D721Med (cell line): ENCODE measurements at regions not wholly inside any gene's neighbourhood (a gene's known extent, or its start where the extent isn't known, plus 50 kb on each side); places are given as distances from the start of the nearest gene placed in this dataset.

Experiments
- DNase-seq: peaks from one replicate; pipeline ENCODE4 v3.0.0; 2011; ENCODE audit warnings: low spot score; ENCODE audit not compliant: insufficient read length
- FAIRE-seq: peaks from 2 replicates; lab custom pipeline; 2011; peaks lifted over from hg19 to GRCh38; lab: Jason Lieb, UNC
- CTCF ChIP-seq: IDR thresholded peaks from 2 replicates; pipeline ENCODE4 v1.5.1; 2012; ENCODE audit warnings: mild to moderate bottlenecking, control low read depth; ENCODE audit not compliant: insufficient read depth; ENCODE audit errors: missing control alignments

GRCh38 chr11:17145972-17146371 is 61.8 kb downstream of the PIK3C2A start:
- DNase-seq (no peak), FAIRE-seq (no peak)
- no peak for TF ChIP-seq CTCF

- no peak for FAIRE-seq
- no peak for DNase-seq
- no peak for TF ChIP-seq CTCF
These were observed 65.0 kb upstream of the RPS13 start for GRCh38 chr11:17142450-17142849.

GRCh38 chr11:17141156-17141555 is 63.7 kb upstream of the RPS13 start:
- FAIRE-seq = no peak
- no peak for DNase-seq
- TF ChIP-seq CTCF = no peak

GRCh38 chr11:17138562-17138961 is 61.1 kb upstream of the RPS13 start:
- DNase-seq (no peak), FAIRE-seq (no peak)
- no peak for TF ChIP-seq CTCF

- DNase-seq = no peak
- FAIRE-seq = no peak
- no peak for TF ChIP-seq CTCF
These were observed 58.6 kb upstream of the RPS13 start for GRCh38 chr11:17135916-17136683.

GRCh38 chr11:17132654-17133053 is 55.2 kb upstream of the RPS13 start:
- DNase-seq (no peak), FAIRE-seq (no peak)
- no peak for TF ChIP-seq CTCF

- DNase-seq (no peak), FAIRE-seq (no peak)
- no peak for TF ChIP-seq CTCF
These were observed 51.5 kb upstream of the RPS13 start for GRCh38 chr11:17129003-17129402.
